Tibial nerve (tissue), 4 donors: ENCODE measurements at regions not wholly inside any gene's neighbourhood (a gene's known extent, or its start where the extent isn't known, plus 50 kb on each side); places are given as distances from the start of the nearest gene placed in this dataset.

Source experiments
- DNase-seq, 2 donors: peaks; one replicate each; pipeline ENCODE4 v3.0.0-alpha.2; 2019; ENCODE audit warnings: low spot score in 2 of 2
- H3K27ac ChIP-seq, 4 donors: fragments of 200-600 bp; sonication (generic) in 3 of 4; one replicate each; pipeline ENCODE4 v1.5.1; 2017 to 2019; ENCODE audit warnings: mild to moderate bottlenecking in 1 of 4
- H3K27me3 ChIP-seq, 2 donors: fragments of 200-600 bp; sonication (generic) in 1 of 2; one replicate each; pipeline versions ENCODE4 v1.5.1 to v1.6.0; 2017 to 2019
- H3K36me3 ChIP-seq, 3 donors: fragments of 200-600 bp; sonication (generic); one replicate each; pipeline ENCODE4 v1.5.1; 2018 to 2019
- H3K4me1 ChIP-seq, 4 donors: fragments of 200-600 bp; sonication (generic) in 3 of 4; one replicate each; pipeline ENCODE4 v1.5.1; 2017 to 2019
- H3K4me3 ChIP-seq, 4 donors: fragments of 200-600 bp; sonication (generic) in 3 of 4; one replicate each; pipeline ENCODE4 v1.5.1; 2017 to 2019; ENCODE audit warnings: mild to moderate bottlenecking in 1 of 4, moderate library complexity in 1 of 4
- H3K9me3 ChIP-seq, 4 donors: fragments of 200-600 bp; sonication (generic) in 3 of 4; one replicate each; pipeline ENCODE4 v1.5.1; 2017 to 2019
- CTCF ChIP-seq, 5 experiments: fragments of 200-600 bp in 3 of 5; fragments of 450-650 bp in 2 of 5; sonication (generic) in 3 of 5; IDR thresholded peaks; one replicate each; pipeline ENCODE4 v1.5.1; 2016 to 2019; ENCODE audit warnings: antibody characterized with exemption in 5 of 5, mild to moderate bottlenecking in 3 of 5, moderate library complexity in 2 of 5
- EP300 ChIP-seq, 2 donors: sonication (generic); formaldehyde crosslinking; IDR thresholded peaks; one replicate each; pipeline ENCODE4 v1.6.1; 2017; ENCODE audit warnings: antibody characterized with exemption in 2 of 2, mild to moderate bottlenecking in 1 of 2
- POLR2A ChIP-seq, 2 donors: fragments of 450-650 bp; IDR thresholded peaks; one replicate each; pipeline ENCODE4 v1.6.1; 2017; ENCODE audit warnings: antibody characterized with exemption in 2 of 2, mild to moderate bottlenecking in 2 of 2, moderate library complexity in 2 of 2
- WGBS, 2 donors: methylation state at CpG; one replicate each; pipeline ENCODE4 v1.1.5; 2018; 5-methylcytosine and 5-hydroxymethylcytosine counted together

GRCh38 chr18:66300141-66300540 is 303.7 kb downstream of the CDH19 start:
- no peak for DNase-seq

GRCh38 chr18:66280470-66280869 is 323.4 kb downstream of the CDH19 start:
- H3K4me3 ChIP-seq: no peak overlapping the region
- H3K4me1 ChIP-seq: no peaks in the 10 kb centered on the region
- no peak overlapping the region for H3K27ac ChIP-seq
- no peaks in the 10 kb centered on the region for H3K9me3 ChIP-seq
- no peaks in the 10 kb centered on the region for H3K36me3 ChIP-seq
- TF ChIP-seq CTCF (IDR thresholded peaks at IDR 0.05): no peak
- no peak for TF ChIP-seq EP300 (IDR thresholded peaks at IDR 0.05)
- no peak for TF ChIP-seq POLR2A (IDR thresholded peaks at IDR 0.05)
- H3K27me3 ChIP-seq: no peaks in the 10 kb centered on the region
- 38 to 48% methylated on average over 2 of the region's 2 CpGs for WGBS, 2 donors
- no peak for DNase-seq

More at GRCh38 chr18:66300141-66300540, 303.7 kb downstream of the CDH19 start:
- Histone ChIP-seq H3K4me3 (no peak overlapping the region), H3K9me3 (peaks cover 0 to 4% (median 0%) of the 10 kb centered on the region in 4 donors), H3K27me3 (no peaks in the 10 kb centered on the region), H3K36me3 (no peaks in the 10 kb centered on the region), H3K27ac (no peak overlapping the region), H3K4me1 (no peaks in the 10 kb centered on the region)
- WGBS, 2 donors: 75 to 77% methylated on average over 5 of the region's 5 CpGs
- no peak for TF ChIP-seq POLR2A (IDR thresholded peaks at IDR 0.05)
- TF ChIP-seq EP300 (IDR thresholded peaks at IDR 0.05): no peak
- TF ChIP-seq CTCF (IDR thresholded peaks at IDR 0.05): no peak

- TF ChIP-seq EP300 (IDR thresholded peaks at IDR 0.05): no peak
- no peak for TF ChIP-seq POLR2A (IDR thresholded peaks at IDR 0.05)
- no peak for TF ChIP-seq CTCF (IDR thresholded peaks at IDR 0.05)
- DNase-seq: no peak
- Histone ChIP-seq H3K27ac (no peak overlapping the region), H3K4me1 (no peaks in the 10 kb centered on the region), H3K27me3 (no peaks in the 10 kb centered on the region), H3K9me3 (peaks cover 0 to 18% (median 1%) of the 10 kb centered on the region in 4 donors), H3K4me3 (no peak overlapping the region), H3K36me3 (no peaks in the 10 kb centered on the region)
- 35 to 36% methylated on average over 4 of the region's 4 CpGs for WGBS, 2 donors
Measured at GRCh38 chr18:66271962-66272361, 331.9 kb downstream of the CDH19 start.

GRCh38 chr18:66264130-66264529 is 339.8 kb downstream of the CDH19 start:
- no peak for TF ChIP-seq CTCF (IDR thresholded peaks at IDR 0.05)
- TF ChIP-seq POLR2A (IDR thresholded peaks at IDR 0.05): no peak
- no peak for TF ChIP-seq EP300 (IDR thresholded peaks at IDR 0.05)
- Histone ChIP-seq H3K27me3 (no peaks in the 10 kb centered on the region), H3K36me3 (no peaks in the 10 kb centered on the region), H3K27ac (no peak overlapping the region), H3K4me3 (no peak overlapping the region), H3K4me1 (no peaks in the 10 kb centered on the region), H3K9me3 (peaks cover 0 to 12% (median 0%) of the 10 kb centered on the region in 4 donors)
- DNase-seq: no peak
- WGBS, 2 donors: 54 to 61% methylated on average over 2 of the region's 2 CpGs

GRCh38 chr18:66254121-66254520 is 349.8 kb downstream of the CDH19 start:
- no peaks in the 10 kb centered on the region for H3K4me1 ChIP-seq
- no peak for DNase-seq
- TF ChIP-seq POLR2A (IDR thresholded peaks at IDR 0.05) (no peak), CTCF (IDR thresholded peaks at IDR 0.05) (no peak), EP300 (IDR thresholded peaks at IDR 0.05) (no peak)
- H3K36me3 ChIP-seq: no peaks in the 10 kb centered on the region
- H3K27ac ChIP-seq: no peak overlapping the region
- H3K27me3 ChIP-seq: no peaks in the 10 kb centered on the region
- H3K4me3 ChIP-seq: no peak overlapping the region
- no peaks in the 10 kb centered on the region for H3K9me3 ChIP-seq
- whole genome bisulfite sequencing, 2 donors: 92 to 93% methylated on average over 5 of the region's 5 CpGs
